DMS79 (cell line): ENCODE measurements at regions not wholly inside any gene's neighbourhood (a gene's known extent, or its start where the extent isn't known, plus 50 kb on each side); places are given as distances from the start of the nearest gene placed in this dataset.

Experiments used
- DNase-seq: peaks from one replicate; lab custom pipeline; 2025; lab: John Stamatoyannopoulos, UW

- no peak for DNase-seq
Observed at GRCh38 chr22:47445716-47446290, 683.4 kb downstream of the TBC1D22A start.

DNA sequence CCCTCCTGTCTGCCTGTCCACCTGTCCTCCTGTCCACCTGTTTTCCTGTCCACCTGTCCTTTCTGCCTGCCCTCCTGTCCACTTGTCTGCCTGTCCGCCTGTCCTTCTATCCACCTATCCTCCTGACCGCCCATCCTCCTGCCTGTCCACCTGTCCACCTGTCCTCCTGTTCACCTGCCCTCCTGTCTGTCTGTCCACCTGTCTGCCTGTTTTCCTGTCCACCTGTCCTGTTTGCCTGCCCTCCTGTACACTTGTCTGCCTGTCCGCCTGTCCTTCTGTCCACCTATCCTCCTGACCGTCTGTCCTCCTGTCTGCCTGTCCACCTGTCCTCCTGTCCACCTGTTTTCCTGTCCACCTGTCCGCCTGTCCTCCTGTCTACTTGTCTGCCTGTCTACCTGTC lies 682.8 kb downstream of the TBC1D22A start:
- no peak for DNase-seq

DNA sequence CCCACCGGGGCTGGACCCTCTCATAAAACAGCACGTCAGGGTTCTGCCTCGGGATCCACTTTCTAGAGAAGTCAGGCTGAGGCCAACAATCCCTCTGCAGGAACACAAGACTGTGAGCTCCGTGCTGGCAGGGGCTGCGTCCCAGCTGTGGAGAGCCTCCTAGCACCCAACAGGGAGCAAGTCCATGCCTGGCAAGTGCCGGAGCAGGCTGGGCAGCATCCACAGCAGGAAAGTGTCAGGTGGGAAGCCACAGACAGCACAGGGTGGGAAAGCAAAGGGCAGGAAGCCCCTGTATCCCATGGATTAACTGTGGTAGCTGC lies 682.3 kb downstream of the TBC1D22A start:
- no peak for DNase-seq

DNA sequence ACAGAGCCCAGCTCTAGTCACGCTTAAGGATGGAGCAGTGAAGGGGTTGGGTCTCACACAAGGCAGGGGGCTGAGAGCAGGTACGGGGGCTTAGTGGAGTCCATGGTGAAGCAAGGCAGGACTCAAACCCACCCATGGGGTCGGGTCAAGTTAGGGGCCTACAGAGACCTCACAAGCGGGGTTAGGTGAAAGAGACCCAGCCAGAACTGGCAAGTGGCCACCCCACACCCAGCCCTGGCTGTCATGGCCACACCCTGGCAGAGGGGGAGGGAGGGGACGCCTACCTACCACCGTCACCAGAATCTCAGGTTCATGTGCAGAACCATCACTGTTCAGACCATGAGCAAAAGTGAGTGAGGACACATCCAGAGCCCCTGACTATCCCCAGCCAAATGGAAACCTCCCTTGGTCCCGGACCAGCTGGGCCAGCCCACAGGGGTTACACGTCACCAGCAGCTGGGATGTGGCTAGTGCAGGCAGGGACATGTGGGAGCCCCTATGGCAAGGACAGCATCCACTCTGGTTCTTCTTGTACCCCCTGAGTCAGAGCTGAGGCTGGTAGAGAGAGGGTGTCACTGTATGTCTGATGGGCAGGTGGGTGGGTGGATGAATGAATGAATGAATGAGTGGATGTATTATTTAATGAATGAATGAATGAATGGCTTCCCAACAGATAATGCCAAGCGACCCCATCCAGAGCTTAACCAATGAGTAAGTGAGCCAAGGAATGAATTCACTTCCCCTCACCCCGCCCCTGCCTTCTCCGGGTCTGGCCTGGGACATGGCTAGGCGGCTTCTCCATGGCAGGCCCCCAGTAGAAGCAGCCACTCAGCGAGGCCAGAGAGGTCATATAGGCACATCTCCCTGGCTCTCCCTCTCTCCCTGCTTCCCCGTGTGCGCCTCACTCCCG lies 681.6 kb downstream of the TBC1D22A start:
- DNase-seq, result no peak

DNA sequence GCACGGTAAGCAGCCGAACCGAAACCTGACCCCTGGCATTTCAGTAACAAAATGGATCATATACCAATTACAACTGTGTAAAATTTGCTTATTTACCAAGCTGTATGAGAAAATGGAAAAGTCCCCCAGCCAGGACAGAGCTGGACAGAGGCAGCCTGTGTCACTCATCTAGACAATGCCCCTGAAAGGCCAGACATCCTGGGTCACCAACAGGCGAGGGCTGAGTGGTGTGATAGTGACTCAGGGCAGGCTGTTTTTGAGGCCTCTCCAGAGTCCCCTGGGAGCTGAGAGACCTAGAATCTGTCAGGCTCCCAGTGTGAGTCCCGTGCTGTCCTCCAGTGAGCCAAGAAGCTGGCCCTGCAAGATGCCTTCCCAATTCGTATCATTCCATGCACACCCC lies 680.4 kb downstream of the TBC1D22A start:
- no peak for DNase-seq

DNA sequence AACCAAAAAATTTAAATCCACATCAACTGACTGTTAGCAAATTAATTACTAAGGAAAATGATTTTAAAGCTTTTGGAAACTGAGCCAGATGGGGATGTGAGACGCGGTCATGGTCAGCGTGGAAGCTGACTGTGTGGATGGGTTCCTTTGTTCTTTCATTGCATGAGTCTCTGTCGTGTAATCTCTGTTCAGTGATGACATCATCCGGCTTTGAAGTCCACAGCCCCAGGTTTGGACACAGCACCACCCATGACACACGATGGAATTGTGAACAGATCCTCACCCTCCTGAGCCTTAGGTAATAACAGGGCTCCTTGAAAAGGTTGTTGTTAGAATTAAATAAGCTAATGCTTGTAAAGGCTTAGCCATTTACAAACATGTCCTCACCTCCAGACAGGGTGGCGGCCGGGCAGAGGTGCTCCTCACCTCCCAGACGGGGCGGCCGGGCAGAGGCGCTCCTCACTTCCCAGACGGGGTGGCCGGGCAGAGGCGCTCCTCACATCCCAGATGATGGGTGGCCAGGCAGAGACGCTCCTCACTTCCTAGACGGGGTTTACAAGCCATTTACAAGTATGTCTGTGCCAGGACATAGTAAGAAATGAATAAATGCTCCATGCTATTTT lies 677.3 kb downstream of the TBC1D22A start:
- no peak for DNase-seq

DNA sequence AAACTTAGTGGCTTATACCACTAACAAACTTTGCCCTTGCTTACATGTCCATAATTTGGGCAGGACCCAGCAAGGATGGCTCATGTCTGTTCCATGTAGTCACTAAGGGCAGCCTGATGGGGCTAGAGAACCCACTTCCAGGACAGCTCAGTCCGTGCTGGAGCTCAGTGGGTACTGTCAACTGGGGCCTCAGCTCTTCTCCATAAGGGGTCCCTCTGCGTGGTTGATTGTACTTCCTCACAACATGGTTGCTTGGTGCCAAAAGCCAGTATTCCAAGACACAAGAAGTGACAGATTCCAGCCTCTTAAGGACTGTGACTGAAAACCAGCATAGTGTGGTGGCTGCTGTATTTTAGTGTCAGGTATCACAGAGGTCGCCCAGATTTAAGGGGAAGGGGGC lies 675.2 kb downstream of the TBC1D22A start:
- DNase-seq, result no peak

DNA sequence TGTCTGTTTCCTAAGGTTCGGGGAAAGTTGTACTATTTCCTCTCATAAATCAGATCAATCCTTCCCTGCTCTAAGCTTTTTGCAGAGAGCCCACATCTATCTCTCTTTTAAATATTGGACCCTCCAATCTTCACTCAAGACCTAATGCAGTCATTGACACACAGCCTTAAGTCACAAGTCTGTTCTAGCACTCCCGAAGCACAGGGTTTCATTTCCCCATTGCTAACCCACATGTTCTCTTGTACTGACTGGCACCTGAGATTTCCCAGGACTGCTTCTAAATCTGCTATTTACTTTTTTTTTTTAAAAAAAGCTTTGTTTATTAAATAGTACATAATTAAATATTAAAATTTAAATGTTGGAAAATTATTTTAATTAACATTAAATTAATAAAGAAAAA lies 674.7 kb downstream of the TBC1D22A start:
- DNase-seq, result no peak

- DNase-seq, result no peak
Observed at GRCh38 chr22:47435826-47436225, 673.4 kb downstream of the TBC1D22A start.

DNA sequence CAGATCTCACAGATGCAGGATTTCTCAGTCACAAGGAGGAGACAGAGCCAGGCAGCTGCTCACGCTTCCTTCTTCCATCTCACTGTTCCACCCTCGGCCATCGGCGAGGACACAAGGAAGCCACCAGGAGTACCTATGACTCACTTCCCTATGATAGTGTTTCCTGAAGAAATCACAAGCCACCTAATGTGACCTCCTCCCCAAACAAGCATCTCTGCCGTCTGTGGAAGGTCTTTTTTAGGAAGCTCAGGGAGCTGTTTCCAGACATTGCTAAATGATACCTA lies 672.7 kb downstream of the TBC1D22A start:
- DNase-seq, result no peak

DNA sequence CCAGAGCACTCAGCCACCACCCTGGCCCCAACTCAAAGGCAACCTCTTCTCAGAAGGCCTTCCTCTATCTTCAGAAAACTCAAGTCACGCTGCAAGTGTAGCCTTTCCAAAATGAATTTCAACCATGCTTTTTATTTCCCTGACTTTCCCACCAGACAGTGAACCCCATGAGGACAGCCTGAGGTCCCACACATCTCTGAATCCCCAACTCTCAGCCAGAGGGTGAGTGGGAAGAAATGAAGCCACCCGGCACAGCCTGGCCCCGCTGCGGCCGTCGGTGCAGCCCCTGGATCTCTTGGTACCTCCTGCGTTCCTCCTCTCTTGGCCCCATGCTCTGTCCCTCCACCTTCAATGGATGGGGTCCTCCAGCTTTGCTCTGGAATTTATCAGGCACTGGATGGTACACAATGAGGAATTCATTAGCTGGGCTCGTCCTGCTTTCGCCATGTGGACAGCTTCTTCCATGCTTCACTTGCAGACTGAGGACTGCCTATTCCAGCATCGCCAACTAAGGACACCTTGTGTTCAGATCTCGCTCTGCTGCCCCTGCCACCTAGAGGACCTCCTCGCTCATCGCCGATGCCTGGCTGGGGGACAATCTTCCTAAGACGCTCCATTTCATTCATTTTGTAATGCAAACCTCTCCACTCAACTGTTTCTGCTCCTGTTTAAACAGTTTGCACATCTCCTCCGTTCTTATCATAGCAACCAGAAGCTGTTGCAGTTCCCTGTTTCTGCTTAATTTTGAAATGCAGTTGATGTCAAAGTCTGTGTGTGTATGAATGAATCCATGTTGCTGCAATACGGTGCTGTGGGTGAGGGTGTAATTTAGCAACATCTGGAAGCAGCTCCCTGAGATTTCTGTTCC lies 672.1 kb downstream of the TBC1D22A start:
- no peak for DNase-seq

GRCh38 chr22:47433627-47434026 lies 671.2 kb downstream of the TBC1D22A start:
- no peak for DNase-seq

- no peak for DNase-seq
Observed at GRCh38 chr22:47432683-47433082, 670.2 kb downstream of the TBC1D22A start.

GRCh38 chr22:47423861-47424820 lies 661.7 kb downstream of the TBC1D22A start:
- DNase-seq, result no peak

DNA sequence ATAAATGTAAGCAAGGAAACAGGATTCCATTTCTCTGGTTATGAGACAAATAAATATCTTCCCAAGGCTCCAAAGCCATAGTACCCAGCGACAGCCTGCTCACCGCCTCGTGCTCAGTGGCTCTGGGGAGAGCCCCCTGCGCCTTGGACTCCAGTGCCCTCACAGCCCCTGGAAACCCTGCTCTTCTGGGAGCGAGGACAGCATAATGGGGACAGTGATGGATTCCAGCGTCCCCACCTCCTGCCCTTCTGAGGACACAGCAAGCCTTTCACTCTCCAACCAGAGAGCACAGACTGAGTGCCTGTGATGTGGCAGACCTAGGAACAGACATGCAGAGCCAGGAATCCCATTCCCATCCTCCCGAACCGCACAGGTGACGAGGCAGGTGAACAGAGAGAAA lies 660.8 kb downstream of the TBC1D22A start:
- no peak for DNase-seq

- DNase-seq, result no peak
Observed at GRCh38 chr22:47422736-47423135, 660.3 kb downstream of the TBC1D22A start.

- no peak for DNase-seq
Observed at GRCh38 chr22:47421846-47422245, 659.4 kb downstream of the TBC1D22A start.

- no peak for DNase-seq
Observed at GRCh38 chr22:47420211-47420610, 657.8 kb downstream of the TBC1D22A start.

GRCh38 chr22:47419239-47419638 lies 656.8 kb downstream of the TBC1D22A start:
- no peak for DNase-seq

GRCh38 chr22:47417699-47418098 lies 655.2 kb downstream of the TBC1D22A start:
- DNase-seq, result no peak

- DNase-seq, result no peak
Observed at GRCh38 chr22:47411006-47411405, 648.6 kb downstream of the TBC1D22A start.
